HUDEP-2 (cell line): ENCODE measurements at regions not wholly inside any gene's neighbourhood (a gene's known extent, or its start where the extent isn't known, plus 50 kb on each side); places are given as distances from the start of the nearest gene placed in this dataset.
A peak's percentile ranks its signal among the peaks of the same experiment; 100 is the strongest.
"Not testable (repeated sequence)": the region's sequence is repeated elsewhere in the genome, so short reads cannot be mapped to it uniquely, and the experiment has no call there.

Experiments used
- DNase-seq, 76 experiments: peaks; one replicate each; lab custom pipeline; 2025; ENCODE audit not compliant: unreplicated experiment in 76 of 76; lab: John Stamatoyannopoulos, UW

DNA sequence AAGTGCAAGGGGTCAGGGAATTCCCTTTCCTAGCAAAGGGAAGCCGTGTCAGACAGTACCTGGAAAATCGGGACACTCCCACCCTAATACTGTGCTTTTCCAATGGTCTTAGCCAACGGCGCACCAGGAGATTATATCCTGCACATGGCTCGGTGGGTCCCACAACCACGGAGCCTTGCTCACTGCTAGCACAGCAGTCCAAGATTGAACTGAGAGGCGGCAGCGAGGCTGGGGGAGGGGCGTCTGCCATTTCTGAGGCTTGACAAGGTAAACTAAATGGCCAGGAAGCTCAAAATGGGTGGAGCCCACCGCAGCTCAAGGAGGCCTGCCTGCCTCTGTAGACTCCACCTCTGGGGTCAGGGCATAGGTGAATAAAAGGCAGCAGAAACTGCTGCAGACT, 76.5 kb upstream of the LINC00632 start:
- not testable (repeated sequence) for DNase-seq

DNA sequence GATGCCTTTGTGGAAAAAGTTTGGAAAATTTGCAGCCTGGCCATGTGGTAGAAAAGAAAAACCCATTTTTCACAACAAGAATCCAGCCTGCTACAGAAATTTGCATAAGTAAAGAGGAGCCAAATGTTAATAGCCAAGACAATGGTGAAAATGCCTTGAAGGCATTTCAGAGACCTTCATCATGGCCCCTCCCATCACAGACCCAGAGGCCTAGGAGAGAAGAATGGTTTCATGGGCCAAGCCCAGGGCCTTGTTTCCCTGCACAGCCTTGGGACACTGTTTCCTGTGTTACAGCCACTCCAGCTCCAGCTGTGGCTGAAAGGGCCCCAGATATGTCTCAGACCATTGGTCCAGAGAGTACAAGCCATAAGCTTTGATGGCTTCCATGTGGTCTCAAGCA, 101.4 kb upstream of the LINC00632 start:
- DNase-seq: no peak

DNA sequence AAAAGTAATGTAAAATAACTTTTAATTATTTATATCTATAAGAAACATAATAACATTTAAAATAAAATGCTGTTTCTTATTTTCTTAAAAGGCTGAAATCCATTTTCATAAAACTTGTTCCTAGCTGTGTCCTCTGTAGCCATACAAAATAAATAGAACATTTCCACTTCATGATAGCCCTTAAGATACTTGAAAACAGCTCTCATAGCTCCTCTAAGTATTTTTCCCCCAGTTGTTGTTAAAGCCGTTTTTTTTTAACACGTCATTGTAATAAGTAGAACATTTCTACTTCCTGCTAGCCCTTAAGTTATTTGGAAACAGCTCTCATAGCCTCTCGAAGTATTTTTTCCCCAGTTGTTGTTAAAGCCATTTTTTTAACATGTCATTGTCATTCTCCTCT, 97.3 kb upstream of the SOX3 start:
- no peak for DNase-seq

DNA sequence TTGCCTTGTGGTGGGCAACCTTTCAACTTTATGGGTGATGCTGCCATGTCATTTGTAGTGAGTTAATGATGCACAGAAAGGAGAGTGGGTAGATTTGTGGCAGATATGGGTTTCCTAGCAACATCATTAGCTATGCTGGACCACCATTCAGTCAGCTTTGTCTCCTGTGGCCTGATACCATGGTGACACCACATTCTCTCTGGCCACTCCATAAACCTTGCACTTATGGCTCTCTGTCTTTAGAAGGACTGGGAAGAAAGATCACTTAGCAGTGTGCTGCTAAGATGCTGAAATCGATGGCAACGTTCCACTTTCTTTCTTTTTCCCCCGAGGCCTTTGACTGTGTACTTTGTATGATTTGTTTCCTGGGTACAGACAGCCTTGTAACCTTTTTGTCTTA, 95.0 kb upstream of the SOX3 start:
- no peak for DNase-seq

DNA sequence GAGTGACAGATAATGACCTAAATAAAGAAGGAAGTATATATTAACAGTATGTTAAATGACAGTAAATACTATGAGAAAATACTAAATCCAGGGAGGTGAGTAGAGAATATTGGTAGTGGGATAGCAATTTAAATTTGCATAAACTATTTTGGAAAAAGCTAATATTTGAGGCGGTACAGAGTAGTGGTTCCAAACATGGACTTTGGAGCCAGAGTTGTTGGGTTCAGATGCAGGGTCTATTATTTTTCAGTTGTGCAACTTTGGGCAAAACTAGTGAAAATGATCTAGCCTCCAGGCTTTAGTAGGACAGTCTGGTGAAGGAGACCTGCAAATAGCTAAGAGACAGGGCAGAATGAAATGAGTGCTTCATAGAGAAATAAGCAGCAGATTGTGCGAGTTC, 84.8 kb upstream of the SOX3 start:
- no peak for DNase-seq

DNA sequence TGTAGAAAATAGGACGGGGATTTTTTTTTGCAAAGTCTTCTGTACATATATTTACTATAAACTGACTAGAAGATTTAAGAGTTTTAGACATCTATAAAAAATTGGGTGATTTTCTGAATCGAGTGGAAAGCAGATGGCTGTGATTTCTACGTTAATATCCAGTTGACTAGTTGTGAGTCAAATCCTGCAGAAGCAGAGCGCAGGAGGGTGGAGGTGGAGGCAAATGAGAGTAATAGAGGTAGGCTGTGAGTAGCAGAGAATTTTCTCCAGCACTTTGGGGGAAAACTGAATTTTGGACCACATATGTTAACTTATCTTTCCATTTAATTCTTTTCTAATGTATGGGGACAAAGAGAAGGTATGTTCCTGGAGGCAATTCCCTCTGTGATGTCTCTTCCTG, 82.1 kb upstream of the SOX3 start:
- DNase-seq: no peak

DNA sequence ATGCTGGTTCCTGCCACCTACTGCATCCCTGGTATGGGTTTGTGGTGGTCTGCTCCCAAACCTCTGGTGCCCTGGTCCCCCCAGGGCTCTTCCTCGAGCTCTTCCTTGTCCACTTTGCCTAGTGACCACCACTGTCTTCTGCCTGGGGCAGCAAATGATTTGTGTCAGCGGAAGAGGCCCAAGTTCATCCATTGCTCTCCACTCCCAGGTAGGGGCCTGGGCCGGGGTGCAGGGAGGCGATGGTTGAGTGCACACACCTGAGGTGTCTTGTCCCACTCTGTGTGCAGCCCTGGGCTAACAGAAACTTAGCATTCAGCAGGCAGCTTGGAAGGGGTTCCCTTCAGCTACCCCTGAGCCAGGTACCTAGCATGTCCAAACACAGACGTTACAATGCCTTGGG, 75.6 kb upstream of the SOX3 start:
- no peak for DNase-seq

DNA sequence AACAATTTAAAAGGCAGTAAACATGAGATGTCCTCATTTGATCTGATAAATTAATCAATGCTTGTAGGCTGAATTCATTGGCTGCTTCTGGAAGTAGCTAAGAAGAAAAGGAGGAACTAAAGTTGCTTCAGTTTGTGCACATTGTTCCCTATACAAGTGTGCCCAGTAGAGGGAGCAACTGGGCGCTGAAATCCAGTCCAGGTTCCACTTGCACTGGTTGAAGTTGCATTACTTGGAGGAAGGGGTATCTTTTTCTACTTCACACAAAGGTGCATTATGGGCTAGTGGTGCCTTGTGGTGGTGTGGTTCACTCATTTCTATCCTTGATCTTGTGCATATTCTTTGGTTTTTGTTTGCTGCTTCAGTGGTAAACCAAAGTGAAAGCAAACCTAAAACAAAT, 67.9 kb upstream of the SOX3 start:
- peak in 16 of 76 experiments; percentile 0 to 11 (median 0) for DNase-seq

DNA sequence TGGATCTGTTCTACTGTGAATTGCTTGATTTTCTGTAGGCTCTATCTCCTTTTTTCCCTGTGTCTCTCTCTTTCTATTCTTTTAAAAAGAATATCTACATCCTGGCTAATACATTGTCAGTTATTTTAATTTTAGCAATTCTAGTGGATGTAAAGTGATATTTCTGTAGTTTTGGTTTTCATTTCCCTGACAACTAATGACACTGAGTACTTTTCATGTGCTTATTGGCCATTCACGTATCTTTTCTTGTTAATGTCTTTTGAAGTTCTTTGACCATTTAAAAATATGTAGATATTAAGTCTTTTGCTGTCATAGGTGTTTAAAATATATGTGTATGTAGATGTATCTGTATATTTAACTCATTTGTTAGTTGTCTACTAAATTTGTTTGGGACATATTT, 59.0 kb upstream of the SOX3 start:
- no peak for DNase-seq
